A673 (cell line): ENCODE measurements at regions not wholly inside any gene's neighbourhood (a gene's known extent, or its start where the extent isn't known, plus 50 kb on each side); places are given as distances from the start of the nearest gene placed in this dataset.
"Not testable (repeated sequence)": the region's sequence is repeated elsewhere in the genome, so short reads cannot be mapped to it uniquely, and the experiment has no call there.

Experiments
- BruUV-seq: library from RNA; stranded (reverse); fragments of 400-500 nt; replicated peaks from 2 replicates; lab custom pipeline; 2021; lab: Mats Ljungman, UMichigan
- CTCF ChIA-PET: fragments of 300-600 bp; sonication (Branson Sonifier 250); formaldehyde crosslinking; loops from one replicate; lab custom pipeline; 2022; ENCODE audit warnings: antibody characterized with exemption; lab: Charles Lee
- POLR2A ChIA-PET: fragments of 300-600 bp; sonication (Branson Sonifier 250); formaldehyde crosslinking; loops from one replicate; lab custom pipeline; 2022; ENCODE audit warnings: antibody characterized with exemption; ENCODE audit not compliant: low non-redundant PET; lab: Charles Lee
- DNase-seq: peaks from one replicate; pipeline ENCODE4 v3.0.0-alpha.2; 2015; ENCODE audit warnings: low spot score
- H3K27ac ChIP-seq: fragments of 200-600 bp; sonication (generic); 2 replicates; pipeline ENCODE4 v1.5.1; 2016; ENCODE audit warnings: mixed run types, low read depth, mild to moderate bottlenecking, mixed read lengths, antibody characterized with exemption, low read length; ENCODE audit not compliant: poor library complexity, severe bottlenecking
- H3K27me3 ChIP-seq: fragments of 200-600 bp; sonication (generic); replicated peaks from 2 replicates; pipeline ENCODE4 v1.6.1; 2017; ENCODE audit warnings: mixed run types, low read depth, mild to moderate bottlenecking, mixed read lengths, antibody characterized with exemption, low read length; ENCODE audit not compliant: insufficient read depth, poor library complexity
- H3K36me3 ChIP-seq: fragments of 200-600 bp; sonication (generic); 2 replicates; pipeline ENCODE4 v1.6.1; 2016; ENCODE audit warnings: mixed run types, mild to moderate bottlenecking, mixed read lengths, antibody characterized with exemption, low read length; ENCODE audit not compliant: insufficient read depth, poor library complexity, severe bottlenecking
- H3K4me1 ChIP-seq: fragments of 200-600 bp; sonication (generic); 2 replicates; pipeline ENCODE4 v1.6.1; 2017; ENCODE audit warnings: mixed run types, mild to moderate bottlenecking, mixed read lengths, antibody characterized with exemption, low read length; ENCODE audit not compliant: insufficient read depth, poor library complexity, severe bottlenecking
- H3K4me3 ChIP-seq: fragments of 200-600 bp; sonication (generic); 2 replicates; pipeline ENCODE4 v1.5.1; 2016; ENCODE audit warnings: low read depth, mixed run types, mild to moderate bottlenecking, mixed read lengths, low read length; ENCODE audit not compliant: poor library complexity, severe bottlenecking
- H3K9me3 ChIP-seq: fragments of 200-600 bp; sonication (generic); 2 replicates; pipeline ENCODE4 v1.6.1; 2016; ENCODE audit warnings: mixed run types, low read depth, mild to moderate bottlenecking, mixed read lengths, antibody characterized with exemption, low read length; ENCODE audit not compliant: poor library complexity, severe bottlenecking
- CTCF ChIP-seq: fragments of 300-800, 200-600 bp; sonication (generic); conservative IDR thresholded peaks from 2 replicates; pipeline ENCODE4 v1.5.1; 2017; ENCODE audit warnings: low read depth, mild to moderate bottlenecking, antibody characterized with exemption, low read length, moderate library complexity, mixed read lengths
- EZH2 ChIP-seq: fragments of 200-600 bp; sonication (generic); IDR thresholded peaks from 2 replicates; pipeline ENCODE4 v1.6.1; 2017; ENCODE audit warnings: borderline replicate concordance, low read depth, mild to moderate bottlenecking, mixed read lengths, antibody characterized with exemption, low read length; ENCODE audit not compliant: poor library complexity, severe bottlenecking
- intact Hi-C: fragments of 100-400 bp; cut with micrococcal nuclease; formaldehyde crosslinking; loops from one replicate; pipeline ENCODE4 v1.10.0; 2022; ENCODE audit not compliant: unreplicated experiment

- POLR2A ChIA-PET, result interaction anchor here (1.1 kb wide), 1 partner anchor 106 kb away, joined by 3 read pairs; no protein-coding TSS in a partner anchor
These were observed 68.2 kb upstream of the SAMSN1 start for GRCh38 chr21:14614287-14614686.

GRCh38 chr21:14613486-14614224 is 67.5 kb upstream of the SAMSN1 start:
- H3K4me3 ChIP-seq, result no peak overlapping the region
- intact Hi-C loops, result no loop called here
- H3K36me3 ChIP-seq, result no peaks in the 10 kb centered on the region
- peaks cover 19% of the 10 kb centered on the region for H3K4me1 ChIP-seq
- CTCF ChIA-PET, result no interaction called here
- H3K27ac ChIP-seq, result no peak overlapping the region
- no peak for DNase-seq
- no peaks in the 10 kb centered on the region for H3K9me3 ChIP-seq
- TF ChIP-seq EZH2 (no peak), CTCF (no peak)
- POLR2A ChIA-PET, result interaction anchor here (1.1 kb wide), 1 partner anchor 107 kb away, joined by 3 read pairs; no protein-coding TSS in a partner anchor
- no TSS peak for BruUV-seq
- H3K27me3 ChIP-seq, result no peaks in the 10 kb centered on the region

More at GRCh38 chr21:14614287-14614686, 68.2 kb upstream of the SAMSN1 start:
- TF ChIP-seq EZH2 (no peak), CTCF (no peak)
- intact Hi-C loops, result no loop called here
- BruUV-seq, result no TSS peak
- Histone ChIP-seq H3K4me1 (peaks cover 20% of the 10 kb centered on the region), H3K4me3 (no peak overlapping the region), H3K36me3 (no peaks in the 10 kb centered on the region), H3K27ac (no peak overlapping the region), H3K27me3 (no peaks in the 10 kb centered on the region), H3K9me3 (no peaks in the 10 kb centered on the region)
- DNase-seq, result no peak
- CTCF ChIA-PET, result no interaction called here

- BruUV-seq, H3K4me1 ChIP-seq, DNase-seq, intact Hi-C loops, H3K9me3 ChIP-seq, H3K4me3 ChIP-seq, H3K27ac ChIP-seq, H3K27me3 ChIP-seq, H3K36me3 ChIP-seq, CTCF ChIA-PET, POLR2A ChIA-PET: not testable (repeated sequence)
These were observed 64.0 kb upstream of the SAMSN1 start for GRCh38 chr21:14610119-14610518.

- Histone ChIP-seq H3K27me3 (no peaks in the 10 kb centered on the region), H3K27ac (no peak overlapping the region), H3K4me3 (no peak overlapping the region), H3K36me3 (no peaks in the 10 kb centered on the region), H3K9me3 (no peaks in the 10 kb centered on the region), H3K4me1 (no peaks in the 10 kb centered on the region)
- TF ChIP-seq EZH2, result no peak
- TF ChIP-seq CTCF, result no peak
- intact Hi-C loops, result no loop called here
- BruUV-seq, result no TSS peak
- CTCF ChIA-PET, result no interaction called here
- POLR2A ChIA-PET, result no interaction called here
- no peak for DNase-seq
These were observed 63.2 kb upstream of the SAMSN1 start for GRCh38 chr21:14609274-14609673.
